ENCODE measurements at regions not wholly inside any gene's neighbourhood (a gene's known extent, or its start where the extent isn't known, plus 50 kb on each side); places are given as distances from the start of the nearest gene placed in this dataset.

DNA sequence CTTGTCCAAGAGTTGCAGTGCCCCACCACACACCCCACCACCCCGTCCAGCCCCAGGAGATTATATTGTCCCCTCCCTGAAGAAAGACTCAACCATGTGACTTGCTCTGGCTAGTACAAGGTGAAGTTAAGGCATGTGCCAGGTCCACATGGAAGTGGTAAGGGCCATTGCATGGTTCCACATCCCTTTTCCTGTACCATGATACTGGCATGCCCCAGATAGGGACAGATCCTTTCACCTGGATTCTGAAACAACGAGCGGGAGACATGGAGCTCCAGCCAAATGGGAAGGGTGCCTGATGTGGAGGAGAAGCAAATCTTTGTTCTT lies 141.5 kb upstream of the APCDD1 start:
- TF ChIP-seq, protein P1, sequence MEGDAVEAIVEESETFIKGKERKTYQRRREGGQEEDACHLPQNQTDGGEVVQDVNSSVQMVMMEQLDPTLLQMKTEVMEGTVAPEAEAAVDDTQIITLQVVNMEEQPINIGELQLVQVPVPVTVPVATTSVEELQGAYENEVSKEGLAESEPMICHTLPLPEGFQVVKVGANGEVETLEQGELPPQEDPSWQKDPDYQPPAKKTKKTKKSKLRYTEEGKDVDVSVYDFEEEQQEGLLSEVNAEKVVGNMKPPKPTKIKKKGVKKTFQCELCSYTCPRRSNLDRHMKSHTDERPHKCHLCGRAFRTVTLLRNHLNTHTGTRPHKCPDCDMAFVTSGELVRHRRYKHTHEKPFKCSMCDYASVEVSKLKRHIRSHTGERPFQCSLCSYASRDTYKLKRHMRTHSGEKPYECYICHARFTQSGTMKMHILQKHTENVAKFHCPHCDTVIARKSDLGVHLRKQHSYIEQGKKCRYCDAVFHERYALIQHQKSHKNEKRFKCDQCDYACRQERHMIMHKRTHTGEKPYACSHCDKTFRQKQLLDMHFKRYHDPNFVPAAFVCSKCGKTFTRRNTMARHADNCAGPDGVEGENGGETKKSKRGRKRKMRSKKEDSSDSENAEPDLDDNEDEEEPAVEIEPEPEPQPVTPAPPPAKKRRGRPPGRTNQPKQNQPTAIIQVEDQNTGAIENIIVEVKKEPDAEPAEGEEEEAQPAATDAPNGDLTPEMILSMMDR (IDR thresholded peaks at IDR 0.05; ENCODE audit: borderline replicate concordance, extremely low read depth, insufficient read depth) = no peak
- DNase-seq (no peak), FAIRE-seq (no peak)
- Histone ChIP-seq H3K36me3 (ENCODE audit: control insufficient read depth in 2 of 3, insufficient read depth in 3 of 3, low read length in 3 of 3) (no peaks in the 10 kb centered on the region), H3K9ac (ENCODE audit: low read length in 3 of 3) (no peak overlapping the region), H3K4me1 (ENCODE audit: control insufficient read depth in 2 of 3, insufficient read depth in 2 of 3, low read depth in 1 of 3, low read length in 3 of 3) (no peaks in the 10 kb centered on the region), H3K9me3 (ENCODE audit: control insufficient read depth in 2 of 3, insufficient read depth in 1 of 3, low read length in 3 of 3) (no peaks in the 10 kb centered on the region), H3K27me3 (ENCODE audit: control insufficient read depth, insufficient read depth, low read length) (no peaks in the 10 kb centered on the region), H3K4me3 (ENCODE audit: low read length in 3 of 3) (no peak overlapping the region), H3K27ac (ENCODE audit: low read depth in 2 of 2, low read length in 2 of 2) (no peak overlapping the region)
- intact Hi-C loops (cut with DNase I) = no loop called here

GRCh38 chr18:10314066-10314465 lies 140.4 kb upstream of the APCDD1 start:
- FAIRE-seq = no peak
- DNase-seq = no peak
- H3K9me3 ChIP-seq (ENCODE audit: control insufficient read depth in 2 of 3, insufficient read depth in 1 of 3, low read length in 3 of 3) = no peaks in the 10 kb centered on the region
- TF ChIP-seq, protein P1 (IDR thresholded peaks at IDR 0.05; ENCODE audit: borderline replicate concordance, extremely low read depth, insufficient read depth) = no peak
- no peak overlapping the region for H3K9ac ChIP-seq (ENCODE audit: low read length in 3 of 3)
- H3K4me1 ChIP-seq (ENCODE audit: control insufficient read depth in 2 of 3, insufficient read depth in 2 of 3, low read depth in 1 of 3, low read length in 3 of 3) = no peaks in the 10 kb centered on the region
- intact Hi-C loops (cut with DNase I) = no loop called here
- H3K27ac ChIP-seq (ENCODE audit: low read depth in 2 of 2, low read length in 2 of 2) = no peak overlapping the region
- no peak overlapping the region for H3K4me3 ChIP-seq (ENCODE audit: low read length in 3 of 3)
- H3K36me3 ChIP-seq (ENCODE audit: control insufficient read depth in 2 of 3, insufficient read depth in 3 of 3, low read length in 3 of 3) = no peaks in the 10 kb centered on the region
- no peaks in the 10 kb centered on the region for H3K27me3 ChIP-seq (ENCODE audit: control insufficient read depth, insufficient read depth, low read length)

DNA sequence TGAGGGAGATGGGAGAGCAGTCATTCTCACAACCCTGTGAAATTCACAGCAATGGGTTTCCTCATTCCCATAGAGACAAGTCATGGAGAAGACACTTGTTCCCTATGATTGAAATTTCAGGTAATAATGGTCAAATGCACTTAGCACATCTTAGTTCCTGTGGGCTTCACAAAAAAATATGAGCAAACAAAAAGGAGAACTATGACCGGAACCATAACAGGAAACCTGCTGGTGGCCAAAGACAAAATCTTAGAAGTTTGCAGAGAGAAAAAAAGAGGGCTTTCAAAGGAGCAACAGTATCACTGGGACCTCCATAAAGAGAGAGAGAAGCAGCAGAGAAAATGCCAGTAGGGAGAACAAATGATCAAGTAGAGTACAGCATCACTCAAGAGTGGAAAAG lies 138.9 kb upstream of the APCDD1 start:
- Histone ChIP-seq H3K4me1 (ENCODE audit: control insufficient read depth in 2 of 3, insufficient read depth in 2 of 3, low read depth in 1 of 3, low read length in 3 of 3) (no peaks in the 10 kb centered on the region), H3K4me3 (ENCODE audit: low read length in 3 of 3) (no peak overlapping the region), H3K9me3 (ENCODE audit: control insufficient read depth in 2 of 3, insufficient read depth in 1 of 3, low read length in 3 of 3) (no peaks in the 10 kb centered on the region), H3K27me3 (ENCODE audit: control insufficient read depth, insufficient read depth, low read length) (no peaks in the 10 kb centered on the region), H3K9ac (ENCODE audit: low read length in 3 of 3) (no peak overlapping the region), H3K27ac (ENCODE audit: low read depth in 2 of 2, low read length in 2 of 2) (no peak overlapping the region), H3K36me3 (ENCODE audit: control insufficient read depth in 2 of 3, insufficient read depth in 3 of 3, low read length in 3 of 3) (no peaks in the 10 kb centered on the region)
- no peak for FAIRE-seq
- TF ChIP-seq, protein P1 (IDR thresholded peaks at IDR 0.05; ENCODE audit: borderline replicate concordance, extremely low read depth, insufficient read depth) = no peak
- intact Hi-C loops (cut with DNase I) = no loop called here
- DNase-seq = no peak

GRCh38 chr18:10316778-10317177 lies 137.7 kb upstream of the APCDD1 start:
- FAIRE-seq (no peak), DNase-seq (no peak)
- no peaks in the 10 kb centered on the region for H3K9me3 ChIP-seq (ENCODE audit: control insufficient read depth in 2 of 3, insufficient read depth in 1 of 3, low read length in 3 of 3)
- TF ChIP-seq, protein P1 (IDR thresholded peaks at IDR 0.05; ENCODE audit: borderline replicate concordance, extremely low read depth, insufficient read depth) = no peak
- no peak overlapping the region for H3K27ac ChIP-seq (ENCODE audit: low read depth in 2 of 2, low read length in 2 of 2)
- no peak overlapping the region for H3K4me3 ChIP-seq (ENCODE audit: low read length in 3 of 3)
- intact Hi-C loops (cut with DNase I) = no loop called here
- no peak overlapping the region for H3K9ac ChIP-seq (ENCODE audit: low read length in 3 of 3)
- no peaks in the 10 kb centered on the region for H3K36me3 ChIP-seq (ENCODE audit: control insufficient read depth in 2 of 3, insufficient read depth in 3 of 3, low read length in 3 of 3)
- no peaks in the 10 kb centered on the region for H3K27me3 ChIP-seq (ENCODE audit: control insufficient read depth, insufficient read depth, low read length)
- H3K4me1 ChIP-seq (ENCODE audit: control insufficient read depth in 2 of 3, insufficient read depth in 2 of 3, low read depth in 1 of 3, low read length in 3 of 3) = no peaks in the 10 kb centered on the region

Data from kidney (tissue), 13 donors.